SK-N-SH (cell line): ENCODE measurements at regions not wholly inside any gene's neighbourhood (a gene's known extent, or its start where the extent isn't known, plus 50 kb on each side); places are given as distances from the start of the nearest gene placed in this dataset.

ENCODE experiments used
- CTCF ChIA-PET: fragments of 300-600, 350-600 bp; formaldehyde crosslinking; extraction: SDS; loops from one replicate; lab custom pipeline; 2021; lab: Yijun Ruan, JAX
- POLR2A ChIA-PET: fragments of 350-600 bp; sonication (Branson Sonifier 250); formaldehyde crosslinking; extraction: SDS; loops from one replicate; lab custom pipeline; 2020; ENCODE audit warnings: antibody characterized with exemption, inconsistent platforms; lab: Yijun Ruan, JAX
- DNase-seq: peaks from one replicate; pipeline ENCODE4 v3.0.0; 2012
- H2AFZ ChIP-seq: fragments of 200-600 bp; sonication (generic); 2 replicates; pipeline ENCODE4 v1.8.1; 2016; ENCODE audit warnings: antibody characterized with exemption, mild to moderate bottlenecking, low read depth
- H3F3A ChIP-seq: fragments of 200-600 bp; sonication (generic); replicated peaks from 2 replicates; pipeline ENCODE3; 2016; ENCODE audit warnings: antibody characterized with exemption, mild to moderate bottlenecking; ENCODE audit not compliant: insufficient read depth
- H3K27ac ChIP-seq, 2 experiments: fragments of 200-500 bp in 1 of 2; fragments of 200-600 bp in 1 of 2; sonication (Bioruptor generic) in 1 of 2; sonication (generic), shearing (Covaris generic) in 1 of 2; 2 replicates each; pipeline versions ENCODE4 v1.5.1 to v1.6.1; 2014 to 2016; ENCODE audit warnings: low read depth in 2 of 2, inconsistent platforms in 1 of 2, low read length in 1 of 2, mild to moderate bottlenecking in 1 of 2, mixed read lengths in 1 of 2
- H3K27me3 ChIP-seq: fragments of 200-600 bp; sonication (generic), shearing (Covaris generic); 2 replicates; pipeline ENCODE4 v1.6.1; 2016; ENCODE audit warnings: mixed run types; ENCODE audit not compliant: insufficient read depth
- H3K36me3 ChIP-seq, 2 experiments: fragments of 200-500 bp in 1 of 2; fragments of 200-600 bp in 1 of 2; sonication (Bioruptor generic) in 1 of 2; sonication (generic) in 1 of 2; replicated peaks in 1 of 2; 2 replicates each; pipeline versions ENCODE3 to v1.5.1; 2014 to 2016; ENCODE audit warnings: low read length in 1 of 2, mild to moderate bottlenecking in 1 of 2; ENCODE audit not compliant: insufficient read depth in 2 of 2, control insufficient read depth in 1 of 2
- H3K4me1 ChIP-seq, 2 experiments: fragments of 200-500 bp in 1 of 2; fragments of 200-600 bp in 1 of 2; sonication (Bioruptor generic) in 1 of 2; sonication (generic), shearing (Covaris generic) in 1 of 2; 2 replicates each; pipeline versions ENCODE4 v1.5.1 to v1.6.1; 2014 to 2016; ENCODE audit warnings: low read depth in 1 of 2, low read length in 1 of 2, mixed run types in 1 of 2; ENCODE audit not compliant: insufficient read depth in 2 of 2, control insufficient read depth in 1 of 2
- H3K4me2 ChIP-seq: fragments of 200-600 bp; sonication (generic), shearing (Covaris generic); 2 replicates; pipeline ENCODE4 v1.6.1; 2017; ENCODE audit warnings: mixed run types
- H3K4me3 ChIP-seq, 2 experiments: fragments of 200-500 bp in 1 of 2; fragments of 200-600 bp in 1 of 2; sonication (Bioruptor generic) in 1 of 2; sonication (generic), shearing (Covaris generic) in 1 of 2; 2 replicates each; pipeline versions ENCODE4 v1.5.1 to v1.8.1; 2014 to 2016; ENCODE audit warnings: low read depth in 2 of 2, inconsistent platforms in 1 of 2, low read length in 1 of 2, mild to moderate bottlenecking in 1 of 2, mixed read lengths in 1 of 2, moderate library complexity in 1 of 2
- H3K79me2 ChIP-seq: fragments of 200-600 bp; sonication (generic); 2 replicates; pipeline ENCODE4 v1.8.1; 2017; ENCODE audit warnings: mild to moderate bottlenecking; ENCODE audit not compliant: insufficient read depth
- H3K9ac ChIP-seq: fragments of 200-600 bp; sonication (generic); 2 replicates; pipeline ENCODE4 v1.6.1; 2017; ENCODE audit warnings: mixed run types
- H3K9me2 ChIP-seq: fragments of 200-600 bp; sonication (generic); 2 replicates; pipeline ENCODE4 v1.6.1; 2017; ENCODE audit warnings: mixed run types
- H3K9me3 ChIP-seq: fragments of 200-600 bp; sonication (generic); 2 replicates; pipeline ENCODE4 v1.6.1; 2017; ENCODE audit warnings: mixed run types, mild to moderate bottlenecking, moderate library complexity
- H4K20me1 ChIP-seq: fragments of 200-600 bp; sonication (generic); 2 replicates; pipeline ENCODE4 v1.6.1; 2017; ENCODE audit warnings: mild to moderate bottlenecking, mixed run types; ENCODE audit not compliant: insufficient read depth
- CHD2 ChIP-seq: fragments of 150-350 bp; IDR thresholded peaks from 2 replicates; pipeline ENCODE4 v1.6.1; 2018; ENCODE audit warnings: low read length; ENCODE audit not compliant: partially characterized antibody
- ELF1 ChIP-seq: IDR thresholded peaks from 2 replicates; pipeline ENCODE4 v1.4.0; 2012
- FOSL2 ChIP-seq: IDR thresholded peaks from 2 replicates; pipeline ENCODE4 v1.4.0; 2012; ENCODE audit warnings: low read depth, mild to moderate bottlenecking, moderate library complexity, borderline replicate concordance
- GABPA ChIP-seq: IDR thresholded peaks from 2 replicates; pipeline ENCODE4 v1.4.0; 2012; ENCODE audit warnings: low read depth, mild to moderate bottlenecking
- MEF2A ChIP-seq: IDR thresholded peaks from 2 replicates; pipeline ENCODE4 v1.4.0; 2012; ENCODE audit warnings: low read depth, borderline replicate concordance
- MXI1 ChIP-seq: IDR thresholded peaks from 2 replicates; pipeline ENCODE4 v1.6.1; 2012; ENCODE audit warnings: mild to moderate bottlenecking, low read depth, low read length, improper control_type of control experiment
- POLR2AphosphoS5 ChIP-seq: IDR thresholded peaks from 2 replicates; pipeline ENCODE4 v1.6.1; 2012; ENCODE audit warnings: low read depth, low read length
- RCOR1 ChIP-seq: fragments of 150-350 bp; IDR thresholded peaks from 2 replicates; pipeline ENCODE4 v1.6.1; 2017; ENCODE audit warnings: antibody characterized with exemption, low read length
- RFX5 ChIP-seq: IDR thresholded peaks from 2 replicates; pipeline ENCODE4 v1.6.1; 2012; ENCODE audit warnings: mild to moderate bottlenecking, improper control_type of control experiment, low read length
- RXRA ChIP-seq: IDR thresholded peaks from 2 replicates; pipeline ENCODE4 v1.4.0; 2012; ENCODE audit warnings: low read depth, mild to moderate bottlenecking, borderline replicate concordance
- SIN3A ChIP-seq: IDR thresholded peaks from 2 replicates; pipeline ENCODE4 v1.6.1; 2012; ENCODE audit warnings: low read depth, mild to moderate bottlenecking, low read length, moderate library complexity, borderline replicate concordance
- TAF1 ChIP-seq: IDR thresholded peaks from 2 replicates; pipeline ENCODE4 v1.6.1; 2012; ENCODE audit warnings: low read depth, mild to moderate bottlenecking, low read length, moderate library complexity, borderline replicate concordance
- TCF12 ChIP-seq: IDR thresholded peaks from 2 replicates; pipeline ENCODE4 v1.4.0; 2012
- TEAD4 ChIP-seq: IDR thresholded peaks from 2 replicates; pipeline ENCODE4 v1.4.0; 2012; ENCODE audit warnings: mild to moderate bottlenecking, borderline replicate concordance; ENCODE audit not compliant: insufficient read depth
- WGBS: methylation state at CpG from one replicate; pipeline ENCODE4 v1.1.6; 2017; ENCODE audit warnings: low lambda C conversion rate; 5-methylcytosine and 5-hydroxymethylcytosine counted together
- TF ChIP-seq, protein P1 (sequence below): IDR thresholded peaks from 2 replicates; pipeline ENCODE4 v1.4.0; 2012; ENCODE audit warnings: low read depth, borderline replicate concordance
- TF ChIP-seq, protein P2 (sequence below): IDR thresholded peaks from 2 replicates; pipeline ENCODE4 v1.6.1; 2012; ENCODE audit warnings: mild to moderate bottlenecking, low read depth, low read length, moderate library complexity

DNA sequence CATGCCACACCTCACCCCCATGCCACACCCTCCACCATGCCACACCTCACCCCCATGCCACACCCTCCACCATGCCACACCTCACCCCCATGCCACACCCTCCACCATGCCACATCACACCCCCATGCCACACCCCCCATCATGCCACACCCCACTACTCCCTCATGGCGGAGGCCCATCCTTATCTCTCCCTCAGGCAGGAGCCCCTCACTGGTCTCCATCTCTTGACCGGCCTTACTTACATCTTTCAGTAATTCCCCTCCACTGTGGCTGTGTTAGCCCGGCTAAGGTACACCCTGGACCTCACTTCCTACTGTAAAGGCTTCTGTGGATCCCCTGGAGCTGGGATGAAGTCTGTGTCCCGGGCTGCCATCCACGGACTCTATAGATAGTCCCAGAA lies 102.0 kb downstream of the OLFM1 start:
- ChIA-PET CTCF (interaction anchor here (1.8 kb wide), 1 partner anchor 103 kb away, joined by 7 read pairs; no protein-coding TSS in a partner anchor), POLR2A (no interaction called here)
- Histone ChIP-seq H3K4me3 (no peak overlapping the region), H3K79me2 (no peaks in the 10 kb centered on the region), H3K4me1 (peaks cover 0 to 20% of the 10 kb centered on the region in 2 experiments; a peak in 1 of 4 replicates), H3K27me3 (no peaks in the 10 kb centered on the region), H3K36me3 (no peaks in the 10 kb centered on the region), H3K9ac (no peak overlapping the region), H3F3A (no peaks in the 10 kb centered on the region), H3K9me3 (no peaks in the 10 kb centered on the region), H4K20me1 (no peaks in the 10 kb centered on the region), H3K9me2 (no peaks in the 10 kb centered on the region), H3K4me2 (no peak overlapping the region), H2AFZ (no peak overlapping the region), H3K27ac (no peak overlapping the region)
- TF ChIP-seq POLR2AphosphoS5 (no peak), SIN3A (no peak), MXI1 (no peak)
- TF ChIP-seq, protein P1, sequence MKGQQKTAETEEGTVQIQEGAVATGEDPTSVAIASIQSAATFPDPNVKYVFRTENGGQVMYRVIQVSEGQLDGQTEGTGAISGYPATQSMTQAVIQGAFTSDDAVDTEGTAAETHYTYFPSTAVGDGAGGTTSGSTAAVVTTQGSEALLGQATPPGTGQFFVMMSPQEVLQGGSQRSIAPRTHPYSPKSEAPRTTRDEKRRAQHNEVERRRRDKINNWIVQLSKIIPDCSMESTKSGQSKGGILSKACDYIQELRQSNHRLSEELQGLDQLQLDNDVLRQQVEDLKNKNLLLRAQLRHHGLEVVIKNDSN, result no peak
- WGBS, result 52% methylated on average over 4 of the region's 5 CpGs
- DNase-seq, result no peak

DNA sequence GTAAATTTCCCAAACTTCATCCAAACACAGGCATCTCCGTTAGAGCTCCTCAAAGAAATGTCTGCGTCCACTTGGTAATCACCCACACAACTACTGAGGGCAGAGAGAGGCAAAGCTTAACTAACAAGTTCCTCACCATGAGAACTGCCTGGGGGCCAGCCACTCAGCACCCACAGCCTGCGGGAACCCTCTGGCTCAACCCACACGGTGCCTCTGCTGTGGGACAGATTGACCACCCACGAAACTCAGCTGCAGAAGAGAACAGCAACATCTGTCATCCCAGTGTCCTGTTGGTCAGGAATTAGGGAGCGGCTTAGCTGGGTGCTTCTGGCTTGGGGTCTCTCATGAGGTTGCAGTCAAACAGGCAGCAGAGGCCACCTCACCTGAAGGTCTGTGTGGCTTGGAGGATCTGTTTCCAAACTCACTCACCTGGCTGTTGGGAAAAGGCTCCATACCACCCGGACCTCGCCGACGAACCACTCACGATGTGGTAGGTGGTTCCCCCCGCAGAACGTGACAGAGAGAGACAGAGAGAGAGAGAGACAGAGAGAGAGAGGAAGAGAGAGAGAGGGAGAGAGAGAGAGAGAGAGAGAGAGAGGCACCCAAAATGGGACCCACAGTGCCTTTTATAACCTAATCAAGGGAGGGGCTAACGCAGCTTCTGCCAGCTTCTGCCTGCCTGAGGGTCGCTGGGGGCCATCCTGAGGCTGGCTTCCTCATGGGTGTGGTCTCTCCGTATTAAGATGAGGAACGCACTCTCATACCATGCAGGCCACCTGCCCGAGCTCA lies 103.5 kb downstream of the OLFM1 start:
- H3K9me2 ChIP-seq, result no peaks in the 10 kb centered on the region
- POLR2A ChIA-PET, result interaction anchor here (0.5 kb wide), 1 partner anchor 12 kb away, joined by 3 read pairs; no protein-coding TSS in a partner anchor
- H3F3A ChIP-seq, result no peaks in the 10 kb centered on the region
- H2AFZ ChIP-seq, result no peak overlapping the region
- no peaks in the 10 kb centered on the region for H3K79me2 ChIP-seq
- H3K4me2 ChIP-seq, result no peak overlapping the region
- 48% methylated on average over 14 of the region's 18 CpGs for WGBS
- no peak overlapping the region for H3K4me3 ChIP-seq
- no peaks in the 10 kb centered on the region for H3K36me3 ChIP-seq
- H3K27ac ChIP-seq, result no peak overlapping the region
- H3K9ac ChIP-seq, result no peak overlapping the region
- no peaks in the 10 kb centered on the region for H4K20me1 ChIP-seq
- peaks cover 0 to 7% of the 10 kb centered on the region in 2 experiments; a peak in 1 of 4 replicates for H3K4me1 ChIP-seq
- no peak for DNase-seq
- CTCF ChIA-PET, result interaction anchor here (0.8 to 1.8 kb wide), 3 partner anchors 33 to 221 kb away, joined by 3 to 7 read pairs (median 3); no protein-coding TSS in a partner anchor
- no peaks in the 10 kb centered on the region for H3K9me3 ChIP-seq
- no peaks in the 10 kb centered on the region for H3K27me3 ChIP-seq
- TF ChIP-seq CHD2 (no peak), MEF2A (no peak), FOSL2 (no peak)
- TF ChIP-seq, protein P1, result no peak

DNA sequence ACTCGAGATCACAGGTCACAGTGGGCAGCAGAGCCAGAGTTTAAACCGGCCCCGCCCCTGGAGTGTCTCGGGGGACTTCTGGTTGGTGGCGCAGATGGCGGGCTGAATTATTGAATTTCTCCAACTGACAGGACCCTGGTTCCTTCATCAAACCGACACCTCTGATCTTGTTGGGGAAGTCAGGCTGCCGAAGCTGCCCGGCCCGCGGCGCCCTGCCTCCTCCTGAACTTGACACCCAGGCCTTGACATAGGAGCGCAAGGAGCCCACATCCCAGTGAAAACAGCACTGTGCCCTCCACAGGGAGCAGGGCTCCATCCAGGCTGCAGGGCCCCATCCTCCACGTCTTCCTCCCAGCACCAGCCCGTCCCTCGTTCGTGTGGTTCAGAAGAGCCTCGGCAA lies 105.2 kb downstream of the OLFM1 start:
- H2AFZ ChIP-seq, result no peak overlapping the region
- no peaks in the 10 kb centered on the region for H4K20me1 ChIP-seq
- ChIA-PET POLR2A (no interaction called here), CTCF (no interaction called here)
- no peak overlapping the region for H3K4me3 ChIP-seq
- no peaks in the 10 kb centered on the region for H3K9me3 ChIP-seq
- no peak for TF ChIP-seq RFX5
- no peak for TF ChIP-seq RXRA
- TF ChIP-seq, protein P2, sequence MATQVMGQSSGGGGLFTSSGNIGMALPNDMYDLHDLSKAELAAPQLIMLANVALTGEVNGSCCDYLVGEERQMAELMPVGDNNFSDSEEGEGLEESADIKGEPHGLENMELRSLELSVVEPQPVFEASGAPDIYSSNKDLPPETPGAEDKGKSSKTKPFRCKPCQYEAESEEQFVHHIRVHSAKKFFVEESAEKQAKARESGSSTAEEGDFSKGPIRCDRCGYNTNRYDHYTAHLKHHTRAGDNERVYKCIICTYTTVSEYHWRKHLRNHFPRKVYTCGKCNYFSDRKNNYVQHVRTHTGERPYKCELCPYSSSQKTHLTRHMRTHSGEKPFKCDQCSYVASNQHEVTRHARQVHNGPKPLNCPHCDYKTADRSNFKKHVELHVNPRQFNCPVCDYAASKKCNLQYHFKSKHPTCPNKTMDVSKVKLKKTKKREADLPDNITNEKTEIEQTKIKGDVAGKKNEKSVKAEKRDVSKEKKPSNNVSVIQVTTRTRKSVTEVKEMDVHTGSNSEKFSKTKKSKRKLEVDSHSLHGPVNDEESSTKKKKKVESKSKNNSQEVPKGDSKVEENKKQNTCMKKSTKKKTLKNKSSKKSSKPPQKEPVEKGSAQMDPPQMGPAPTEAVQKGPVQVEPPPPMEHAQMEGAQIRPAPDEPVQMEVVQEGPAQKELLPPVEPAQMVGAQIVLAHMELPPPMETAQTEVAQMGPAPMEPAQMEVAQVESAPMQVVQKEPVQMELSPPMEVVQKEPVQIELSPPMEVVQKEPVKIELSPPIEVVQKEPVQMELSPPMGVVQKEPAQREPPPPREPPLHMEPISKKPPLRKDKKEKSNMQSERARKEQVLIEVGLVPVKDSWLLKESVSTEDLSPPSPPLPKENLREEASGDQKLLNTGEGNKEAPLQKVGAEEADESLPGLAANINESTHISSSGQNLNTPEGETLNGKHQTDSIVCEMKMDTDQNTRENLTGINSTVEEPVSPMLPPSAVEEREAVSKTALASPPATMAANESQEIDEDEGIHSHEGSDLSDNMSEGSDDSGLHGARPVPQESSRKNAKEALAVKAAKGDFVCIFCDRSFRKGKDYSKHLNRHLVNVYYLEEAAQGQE, result no peak
- TF ChIP-seq RCOR1, result no peak
- no peak for TF ChIP-seq TCF12
- TF ChIP-seq TEAD4, result no peak
- no peak for TF ChIP-seq ELF1
- no peak for TF ChIP-seq GABPA
- no peak for TF ChIP-seq MEF2A
- TF ChIP-seq TAF1, result no peak
- H3F3A ChIP-seq, result no peaks in the 10 kb centered on the region
- H3K27me3 ChIP-seq, result no peaks in the 10 kb centered on the region
- 70% methylated on average over 13 of the region's 18 CpGs for WGBS
- no peak for DNase-seq
- H3K4me1 ChIP-seq, result no peaks in the 10 kb centered on the region
- H3K4me2 ChIP-seq, result no peak overlapping the region
- no peaks in the 10 kb centered on the region for H3K79me2 ChIP-seq
- H3K9ac ChIP-seq, result no peak overlapping the region
- H3K27ac ChIP-seq, result no peak overlapping the region
- no peaks in the 10 kb centered on the region for H3K36me3 ChIP-seq
- H3K9me2 ChIP-seq, result no peaks in the 10 kb centered on the region
